Progenitor cell of endocrine pancreas (in vitro differentiated cells): ENCODE measurements at regions not wholly inside any gene's neighbourhood (a gene's known extent, or its start where the extent isn't known, plus 50 kb on each side); places are given as distances from the start of the nearest gene placed in this dataset.

ENCODE experiments used
- DNase-seq: peaks from one replicate; pipeline ENCODE4 v3.0.0; 2021; ENCODE audit warnings: low spot score; ENCODE audit not compliant: unreplicated experiment
- H3K27ac Mint-ChIP-seq: 2 replicates; pipeline ENCODE4 v1.8.0; 2021; ENCODE audit warnings: mild to moderate bottlenecking, moderate library complexity, mixed read lengths
- H3K27me3 Mint-ChIP-seq: 2 replicates; pipeline ENCODE4 v1.8.0; 2021; ENCODE audit warnings: mixed read lengths
- H3K36me3 Mint-ChIP-seq: 2 replicates; pipeline ENCODE4 v1.8.0; 2022; ENCODE audit warnings: mixed read lengths; ENCODE audit not compliant: insufficient read depth
- H3K4me1 Mint-ChIP-seq: 2 replicates; pipeline ENCODE4 v1.8.0; 2021; ENCODE audit warnings: low read depth, mixed read lengths
- H3K4me3 Mint-ChIP-seq: 2 replicates; pipeline ENCODE4 v1.8.0; 2021; ENCODE audit warnings: low read depth, mild to moderate bottlenecking, moderate library complexity, mixed read lengths
- H3K9me3 Mint-ChIP-seq: 2 replicates; pipeline ENCODE4 v1.8.0; 2021; ENCODE audit warnings: low read depth, mixed read lengths
- TF ChIP-seq, protein P1 (sequence below): fragments of 200-600 bp; sonication (generic); IDR thresholded peaks from one replicate; pipeline ENCODE4 v1.5.0; 2021; ENCODE audit warnings: antibody characterized with exemption, mild to moderate bottlenecking; ENCODE audit not compliant: unreplicated experiment

DNA sequence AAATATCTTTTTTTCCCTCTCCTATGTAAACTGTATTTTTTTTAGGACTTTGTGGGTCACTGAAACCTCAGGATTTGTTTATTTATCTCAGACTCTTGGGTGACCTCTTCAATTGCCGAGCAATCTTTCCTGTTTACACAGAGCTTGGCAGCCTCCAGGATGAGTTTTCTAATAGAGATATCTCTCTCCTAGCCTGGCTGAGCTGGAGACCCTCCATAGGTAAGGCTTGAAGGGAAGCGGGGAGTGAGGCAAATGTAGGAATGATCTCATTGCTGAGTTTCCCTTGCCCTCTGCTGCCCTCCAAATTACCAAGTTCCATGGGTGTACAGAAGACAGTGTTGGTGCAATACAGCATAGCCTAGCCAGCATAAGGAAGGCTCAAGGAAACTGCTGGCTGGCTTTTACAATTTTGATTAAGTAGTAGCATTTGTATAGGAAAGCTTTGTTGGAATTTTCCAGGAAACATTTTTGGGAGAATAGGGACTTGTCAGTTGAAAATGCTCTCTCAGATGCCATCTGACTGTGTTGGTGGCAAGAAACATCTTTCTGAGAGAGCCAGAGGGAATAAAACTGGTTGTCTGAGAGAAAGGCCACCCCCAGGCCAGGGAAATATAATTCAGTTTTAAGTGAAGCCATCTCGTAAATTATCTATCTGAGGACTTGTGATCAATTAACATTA is 116.0 kb downstream of the NMUR2 start:
- H3K9me3 Mint-ChIP-seq = peaks cover 7% of the 10 kb centered on the region
- H3K4me1 Mint-ChIP-seq = peaks cover 2% of the 10 kb centered on the region
- DNase-seq = no peak
- no peak overlapping the region for H3K4me3 Mint-ChIP-seq
- no peak overlapping the region for H3K27ac Mint-ChIP-seq
- peaks cover 18% of the 10 kb centered on the region for H3K27me3 Mint-ChIP-seq
- TF ChIP-seq, protein P1, sequence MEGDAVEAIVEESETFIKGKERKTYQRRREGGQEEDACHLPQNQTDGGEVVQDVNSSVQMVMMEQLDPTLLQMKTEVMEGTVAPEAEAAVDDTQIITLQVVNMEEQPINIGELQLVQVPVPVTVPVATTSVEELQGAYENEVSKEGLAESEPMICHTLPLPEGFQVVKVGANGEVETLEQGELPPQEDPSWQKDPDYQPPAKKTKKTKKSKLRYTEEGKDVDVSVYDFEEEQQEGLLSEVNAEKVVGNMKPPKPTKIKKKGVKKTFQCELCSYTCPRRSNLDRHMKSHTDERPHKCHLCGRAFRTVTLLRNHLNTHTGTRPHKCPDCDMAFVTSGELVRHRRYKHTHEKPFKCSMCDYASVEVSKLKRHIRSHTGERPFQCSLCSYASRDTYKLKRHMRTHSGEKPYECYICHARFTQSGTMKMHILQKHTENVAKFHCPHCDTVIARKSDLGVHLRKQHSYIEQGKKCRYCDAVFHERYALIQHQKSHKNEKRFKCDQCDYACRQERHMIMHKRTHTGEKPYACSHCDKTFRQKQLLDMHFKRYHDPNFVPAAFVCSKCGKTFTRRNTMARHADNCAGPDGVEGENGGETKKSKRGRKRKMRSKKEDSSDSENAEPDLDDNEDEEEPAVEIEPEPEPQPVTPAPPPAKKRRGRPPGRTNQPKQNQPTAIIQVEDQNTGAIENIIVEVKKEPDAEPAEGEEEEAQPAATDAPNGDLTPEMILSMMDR = no peak
- H3K36me3 Mint-ChIP-seq = no peaks in the 10 kb centered on the region

DNA sequence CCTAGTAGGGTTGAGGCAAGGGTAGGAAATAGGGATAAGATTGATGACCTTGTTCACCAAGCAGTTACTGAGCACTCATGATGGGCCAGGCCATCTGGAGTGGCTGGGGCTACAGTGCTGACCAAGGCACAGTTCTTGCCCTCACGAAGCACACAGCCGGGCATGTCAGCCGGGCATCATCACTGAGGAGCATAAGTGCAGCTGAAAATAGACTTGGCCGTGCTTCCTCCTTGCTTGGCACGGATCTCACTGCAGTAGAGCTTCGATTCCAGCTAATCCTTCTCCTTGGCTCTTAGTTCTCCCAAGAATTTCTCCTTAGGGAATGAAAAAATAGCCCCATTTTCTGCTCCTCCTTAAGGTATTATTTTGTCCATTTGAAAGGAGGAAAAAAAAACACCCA is 116.6 kb downstream of the NMUR2 start:
- TF ChIP-seq, protein P1 = no peak
- Mint-ChIP-seq H3K4me3 (no peak overlapping the region), H3K27me3 (peaks cover 19% of the 10 kb centered on the region), H3K4me1 (peaks cover 2% of the 10 kb centered on the region), H3K36me3 (no peaks in the 10 kb centered on the region), H3K27ac (no peak overlapping the region), H3K9me3 (peaks cover 7% of the 10 kb centered on the region)
- DNase-seq = no peak

DNA sequence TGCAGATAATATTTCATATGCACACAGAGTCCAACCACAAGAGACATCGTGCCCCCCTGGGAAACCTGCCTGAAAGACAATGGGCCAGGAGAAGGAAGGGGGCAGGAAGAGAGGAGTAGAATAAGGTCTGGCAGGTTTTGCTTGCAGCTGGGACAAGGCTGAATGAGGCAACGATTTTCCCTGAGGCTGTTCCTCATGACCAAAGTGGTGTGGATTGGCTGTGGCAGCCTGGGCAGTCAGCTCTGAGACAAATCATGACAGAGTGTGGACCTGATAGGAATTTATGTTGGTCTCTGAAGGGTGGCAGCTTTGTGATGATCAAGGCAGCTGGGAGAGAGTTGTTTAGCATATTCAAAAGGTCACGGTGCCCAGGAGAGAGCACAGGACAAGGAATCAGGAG is 119.3 kb downstream of the NMUR2 start:
- peaks cover 4% of the 10 kb centered on the region for H3K27me3 Mint-ChIP-seq
- H3K36me3 Mint-ChIP-seq = no peaks in the 10 kb centered on the region
- TF ChIP-seq, protein P1 = no peak
- peaks cover 4% of the 10 kb centered on the region for H3K9me3 Mint-ChIP-seq
- peaks cover 2% of the 10 kb centered on the region for H3K4me1 Mint-ChIP-seq
- no peak overlapping the region for H3K4me3 Mint-ChIP-seq
- H3K27ac Mint-ChIP-seq = no peak overlapping the region
- no peak for DNase-seq

DNA sequence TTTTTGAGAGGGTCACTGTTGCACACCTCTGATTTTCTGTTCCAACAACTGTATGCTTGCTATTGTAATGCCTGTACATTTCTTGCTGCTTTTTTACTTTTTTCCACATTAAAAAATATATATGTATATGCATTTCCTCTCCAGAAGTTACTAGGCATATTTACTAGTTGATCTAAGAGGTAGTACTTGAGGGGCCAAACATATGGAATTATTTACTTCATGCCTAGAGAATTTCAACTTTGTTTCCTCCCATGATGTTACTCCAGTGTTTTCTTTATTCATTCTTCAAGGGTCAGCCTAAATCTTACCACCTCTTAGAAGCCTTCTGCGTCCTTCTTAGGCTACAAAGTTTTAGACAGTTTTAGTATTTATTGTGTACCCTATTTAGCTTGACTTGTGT is 122.7 kb downstream of the NMUR2 start:
- Mint-ChIP-seq H3K36me3 (no peaks in the 10 kb centered on the region), H3K4me3 (no peak overlapping the region), H3K27ac (no peak overlapping the region), H3K9me3 (peaks cover 4% of the 10 kb centered on the region), H3K27me3 (peaks cover 4% of the 10 kb centered on the region), H3K4me1 (no peaks in the 10 kb centered on the region)
- DNase-seq = no peak
- TF ChIP-seq, protein P1 = no peak

DNA sequence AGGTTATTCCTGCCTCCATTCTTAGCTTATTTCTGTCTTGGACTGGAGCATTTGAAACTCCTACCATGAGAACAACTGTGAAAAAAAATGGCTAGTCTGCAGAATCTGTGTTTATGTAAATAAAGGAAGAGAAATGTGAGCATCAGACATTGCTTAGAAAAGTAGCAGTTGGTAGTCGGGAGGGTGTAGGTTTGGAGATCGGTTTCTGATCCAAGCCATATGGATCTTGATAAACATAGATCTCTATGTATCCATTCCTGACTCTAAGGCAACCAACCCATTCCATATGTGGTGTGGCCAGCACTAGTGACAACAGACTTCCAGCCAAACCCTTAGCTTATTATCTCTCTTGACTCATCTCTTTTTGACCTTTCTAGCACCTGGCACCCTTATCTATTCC is 127.1 kb downstream of the NMUR2 start:
- TF ChIP-seq, protein P1 = no peak
- Mint-ChIP-seq H3K4me3 (no peak overlapping the region), H3K9me3 (peaks cover 4% of the 10 kb centered on the region), H3K4me1 (no peaks in the 10 kb centered on the region), H3K27ac (no peak overlapping the region), H3K27me3 (peaks cover 7% of the 10 kb centered on the region), H3K36me3 (no peaks in the 10 kb centered on the region)
- no peak for DNase-seq
